ENCODE measurements at regions not wholly inside any gene's neighbourhood (a gene's known extent, or its start where the extent isn't known, plus 50 kb on each side); places are given as distances from the start of the nearest gene placed in this dataset.

DNA sequence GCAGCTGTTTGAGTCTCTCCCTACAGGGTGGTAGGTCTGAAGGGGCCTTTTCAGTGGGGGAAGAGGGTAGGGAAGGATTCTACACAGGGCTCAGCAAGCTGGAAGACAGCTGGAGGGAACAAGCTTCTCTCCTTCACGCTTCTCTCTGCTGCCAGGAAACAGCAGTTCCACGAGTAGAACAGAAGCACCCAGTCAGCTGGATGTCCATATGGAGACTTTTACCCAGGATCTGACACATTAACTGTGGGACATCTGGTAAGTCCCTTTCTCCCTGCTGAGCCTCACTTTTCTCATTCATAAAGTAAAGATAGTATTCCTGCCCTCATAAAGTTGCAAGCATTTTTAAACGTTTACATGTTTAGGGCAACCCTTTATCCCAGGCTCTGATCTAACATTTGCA, 280.3 kb downstream of the OMA1 start:
- ATAC-seq (no peak), DNase-seq (ENCODE audit: low read depth, low spot score) (no peak)
- no peaks in the 10 kb centered on the region for H3K36me3 ChIP-seq (ENCODE audit: control insufficient read depth in 1 of 2, insufficient read depth in 2 of 2, low read length in 2 of 2)
- RAD21 ChIA-PET (ENCODE audit: low non-redundant PET in 1 of 2, low total read pairs in 2 of 2, uncharacterized antibody in 2 of 2, unreplicated experiment in 2 of 2) = no interaction called here
- no peak overlapping the region for H3K9ac ChIP-seq (ENCODE audit: low read length)
- H3K79me2 ChIP-seq (ENCODE audit: insufficient read depth, low read length) = no peaks in the 10 kb centered on the region
- intact Hi-C loops (cut with micrococcal nuclease) = no loop called here
- H4K20me1 ChIP-seq (ENCODE audit: insufficient read depth) = no peaks in the 10 kb centered on the region
- H3K4me1 ChIP-seq (ENCODE audit: control insufficient read depth in 1 of 2, insufficient read depth in 2 of 2, low read length in 2 of 2) = no peaks in the 10 kb centered on the region
- no peak for TF ChIP-seq ELF1 (IDR thresholded peaks at IDR 0.05; ENCODE audit: borderline replicate concordance, low read depth)
- no peak for TF ChIP-seq ZFX (IDR thresholded peaks at IDR 0.05)
- no peak for TF ChIP-seq REST (IDR thresholded peaks at IDR 0.05; ENCODE audit: low read depth)
- TF ChIP-seq EGR1 (IDR thresholded peaks at IDR 0.05; ENCODE audit: low read depth) = no peak
- no peak for TF ChIP-seq CBX3 (IDR thresholded peaks at IDR 0.05; ENCODE audit: low read depth)
- no peak for TF ChIP-seq POLR2A (IDR thresholded peaks at IDR 0.05; ENCODE audit: borderline replicate concordance, extremely low read depth, insufficient read depth, insufficient read length)
- TF ChIP-seq MAX (IDR thresholded peaks at IDR 0.05) = no peak
- TF ChIP-seq SRF (IDR thresholded peaks at IDR 0.05; ENCODE audit: low read depth) = no peak
- no peak for TF ChIP-seq ZBTB33 (IDR thresholded peaks at IDR 0.05; ENCODE audit: extremely low read depth, insufficient replicate concordance, low read length)
- no peak for TF ChIP-seq EZH2phosphoT487 (IDR thresholded peaks at IDR 0.05; ENCODE audit: borderline replicate concordance)
- no peak for TF ChIP-seq ZNF274 (IDR thresholded peaks at IDR 0.05; ENCODE audit: low read depth, low read length)
- TF ChIP-seq TCF7L2 (IDR thresholded peaks at IDR 0.05; ENCODE audit: borderline replicate concordance, extremely low read depth, insufficient read depth, insufficient read length) = no peak
- no peak for TF ChIP-seq CEBPB (IDR thresholded peaks at IDR 0.05; ENCODE audit: low read depth)
- TF ChIP-seq FOSL1 (IDR thresholded peaks at IDR 0.05; ENCODE audit: low read depth) = no peak
- no peak for TF ChIP-seq POLR2AphosphoS5 (IDR thresholded peaks at IDR 0.05; ENCODE audit: low read depth, low read length)
- no peak for TF ChIP-seq EZH2 (IDR thresholded peaks at IDR 0.05)
- no peak overlapping the region for H3K27ac ChIP-seq (ENCODE audit: low read depth, low read length)
- peaks cover 16% of the 10 kb centered on the region; the same call in 1 of the 2 replicates for H3K27me3 ChIP-seq (ENCODE audit: insufficient read depth, low read length)
- H3K9me3 ChIP-seq (ENCODE audit: control insufficient read depth in 1 of 2, insufficient read depth in 1 of 2, low read depth in 1 of 2, low read length in 2 of 2) = no peaks in the 10 kb centered on the region
- POLR2A ChIA-PET = no interaction called here
- H3K9me2 ChIP-seq (ENCODE audit: insufficient read depth) = no peaks in the 10 kb centered on the region
- no TSS peak for BruUV-seq (replicated peaks)
- no peak overlapping the region for H3K4me3 ChIP-seq (replicated peaks in 1 of 2; ENCODE audit: low read depth in 1 of 2, low read length in 2 of 2)
- CTCF ChIA-PET = no interaction called here
- H3K4me2 ChIP-seq (ENCODE audit: low read length) = no peak overlapping the region
- no peak overlapping the region for H2AFZ ChIP-seq (ENCODE audit: low read depth, low read length, poor library complexity, severe bottlenecking)
